Activated CD4-positive, alpha-beta T cell treated with anti-CD3 and anti-CD28 coated beads for 48 hours (primary cell): ENCODE measurements at regions not wholly inside any gene's neighbourhood (a gene's known extent, or its start where the extent isn't known, plus 50 kb on each side); places are given as distances from the start of the nearest gene placed in this dataset.

ENCODE experiments used
- DNase-seq: peaks from one replicate; pipeline ENCODE4 v3.0.0-alpha.2; 2020

DNA sequence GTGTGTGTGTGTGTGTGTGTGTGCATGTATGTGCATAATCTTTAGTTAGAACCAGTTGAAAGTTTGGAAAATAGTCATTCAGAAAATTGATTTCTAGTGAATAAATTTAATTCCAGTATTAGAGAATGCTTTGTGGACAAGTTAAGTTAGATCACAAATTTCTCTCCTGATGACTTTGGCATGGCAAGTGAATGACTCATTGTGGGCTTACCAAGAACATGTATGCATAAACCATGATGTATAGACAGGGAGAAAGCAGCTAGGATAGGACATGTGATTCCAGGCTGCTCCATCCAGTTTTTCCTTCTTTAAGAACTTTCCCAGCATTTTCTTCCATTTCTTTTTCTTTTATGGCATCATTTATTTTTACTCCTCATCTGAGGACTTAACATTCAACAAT, 85.7 kb upstream of the SGCD start:
- DNase-seq, result no peak

DNA sequence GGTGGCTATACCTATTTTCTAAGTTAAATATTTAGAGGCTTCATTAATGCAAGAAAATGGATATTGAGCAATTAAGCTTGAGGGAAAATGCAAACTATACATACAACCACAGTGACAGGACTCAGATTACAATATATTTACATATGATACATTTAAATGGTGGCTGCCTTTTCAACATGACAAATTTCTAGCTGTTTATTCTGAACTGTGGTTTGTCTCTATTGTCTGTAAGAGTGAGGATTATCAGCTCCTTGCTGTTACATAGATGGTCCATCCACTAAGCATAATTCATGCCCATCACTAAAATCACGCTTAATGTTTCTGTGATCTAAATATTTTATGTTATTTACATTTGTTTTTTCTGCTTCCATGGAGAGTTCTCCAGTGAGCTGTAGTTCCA, 81.1 kb upstream of the SGCD start:
- no peak for DNase-seq

DNA sequence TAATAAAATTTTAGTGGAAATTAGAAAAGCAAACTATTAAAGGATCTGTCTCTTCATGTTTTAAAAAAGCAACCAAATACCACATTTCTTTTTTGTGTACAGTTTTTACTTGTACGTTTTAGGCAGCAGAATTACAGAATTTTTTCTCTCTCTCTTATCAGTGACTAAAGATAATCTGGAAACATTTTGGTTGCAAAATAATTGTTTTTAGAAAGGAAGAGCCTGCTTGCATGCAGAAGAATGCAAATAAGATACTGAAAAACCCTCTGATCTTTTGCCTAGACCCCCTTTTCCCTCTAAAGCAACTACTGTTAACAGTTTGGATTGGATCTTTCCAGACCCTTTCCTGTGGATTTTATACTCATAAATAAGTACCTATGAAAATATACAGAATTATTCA, 75.9 kb upstream of the SGCD start:
- no peak for DNase-seq

DNA sequence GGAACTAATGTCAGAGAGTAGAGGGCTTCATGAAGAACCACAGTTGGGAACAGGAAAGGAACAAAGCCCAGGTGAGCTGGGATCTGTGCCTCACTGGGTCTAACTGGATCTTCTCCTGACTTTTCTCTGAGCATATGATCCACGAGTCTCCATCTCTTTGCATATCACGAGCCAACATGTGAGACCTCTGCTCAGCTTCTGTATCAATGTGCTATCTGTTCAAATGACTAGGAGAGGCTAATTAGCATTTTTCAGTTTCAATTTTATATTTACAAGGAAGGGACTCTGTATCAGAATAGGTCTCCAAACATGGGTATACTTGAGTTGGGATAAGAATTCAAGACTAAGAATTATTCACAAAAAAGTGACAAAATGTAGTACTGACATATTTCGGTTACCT, 73.8 kb upstream of the SGCD start:
- DNase-seq, result no peak

DNA sequence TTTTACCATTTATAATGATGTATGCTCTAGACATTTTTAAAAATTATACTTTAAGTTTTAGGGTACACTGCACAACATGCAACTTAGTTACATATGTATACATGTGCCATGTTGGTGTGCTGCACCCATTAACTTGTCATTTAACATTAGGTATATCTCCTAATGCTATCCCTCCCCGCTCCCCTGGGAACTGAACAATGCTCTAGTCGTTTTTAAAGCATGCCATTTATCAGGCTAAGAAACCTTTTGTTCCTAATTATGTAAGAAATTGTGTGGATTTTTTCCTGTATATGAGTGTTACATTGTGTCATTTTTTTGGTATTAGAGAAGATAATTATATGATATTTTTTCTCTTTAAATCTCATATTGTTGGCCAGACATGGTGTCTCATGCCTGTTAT, 72.8 kb upstream of the SGCD start:
- no peak for DNase-seq

DNA sequence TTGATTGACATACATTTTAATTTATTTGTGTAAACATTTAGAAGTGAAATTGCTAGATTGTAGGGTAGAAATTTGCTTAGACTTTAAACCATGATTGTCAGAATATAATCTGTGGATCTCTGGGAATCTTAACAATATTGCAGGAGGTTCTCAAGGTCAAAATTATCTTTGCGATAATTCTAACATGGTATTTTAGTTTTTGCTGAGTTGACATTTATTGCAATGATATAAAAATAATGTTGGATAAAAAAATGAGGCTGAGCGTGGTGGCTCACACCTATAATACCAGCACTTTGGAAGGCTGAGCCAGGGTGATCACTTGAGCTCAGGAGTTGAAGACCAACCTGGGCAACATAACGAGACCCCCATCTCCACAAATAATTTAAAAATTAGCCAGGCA, 70.3 kb upstream of the SGCD start:
- no peak for DNase-seq

DNA sequence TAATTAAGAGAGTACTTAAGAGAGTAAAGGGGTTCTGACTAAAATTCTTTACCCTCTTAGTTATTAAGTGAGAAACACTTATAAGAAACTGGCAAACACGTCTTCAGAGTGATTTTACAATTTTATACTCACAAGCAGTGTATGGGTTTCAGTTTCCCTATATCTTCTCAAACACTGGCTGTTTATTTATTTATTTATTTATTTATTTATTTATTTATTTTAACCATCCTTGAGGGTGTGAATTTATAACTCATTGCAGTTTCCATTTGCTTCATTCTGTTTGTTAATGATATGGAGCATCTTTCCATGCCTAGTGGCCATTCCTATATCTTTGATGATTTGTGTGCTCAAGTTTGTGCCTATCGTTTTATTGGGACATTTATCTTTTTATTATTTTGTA, 68.0 kb upstream of the SGCD start:
- DNase-seq, result no peak

DNA sequence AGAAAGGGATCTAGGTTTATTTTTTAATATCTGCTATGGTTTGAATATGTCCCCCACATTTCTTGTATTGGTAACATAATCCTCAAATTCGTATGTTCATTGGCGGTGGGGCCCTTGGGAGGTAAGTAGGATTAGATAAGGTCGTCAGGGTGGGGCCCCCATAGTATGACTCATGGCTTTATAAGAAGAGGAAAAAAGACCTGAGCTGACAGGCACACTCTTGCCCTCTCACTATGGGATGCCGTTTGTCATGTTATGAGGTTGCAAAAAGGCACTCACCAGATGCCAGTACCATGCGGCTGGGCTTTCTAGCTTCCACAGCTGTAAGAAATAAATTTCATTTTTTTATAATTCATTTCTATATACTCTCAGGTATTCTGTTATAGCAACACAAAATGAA, 67.3 kb upstream of the SGCD start:
- no peak for DNase-seq

DNA sequence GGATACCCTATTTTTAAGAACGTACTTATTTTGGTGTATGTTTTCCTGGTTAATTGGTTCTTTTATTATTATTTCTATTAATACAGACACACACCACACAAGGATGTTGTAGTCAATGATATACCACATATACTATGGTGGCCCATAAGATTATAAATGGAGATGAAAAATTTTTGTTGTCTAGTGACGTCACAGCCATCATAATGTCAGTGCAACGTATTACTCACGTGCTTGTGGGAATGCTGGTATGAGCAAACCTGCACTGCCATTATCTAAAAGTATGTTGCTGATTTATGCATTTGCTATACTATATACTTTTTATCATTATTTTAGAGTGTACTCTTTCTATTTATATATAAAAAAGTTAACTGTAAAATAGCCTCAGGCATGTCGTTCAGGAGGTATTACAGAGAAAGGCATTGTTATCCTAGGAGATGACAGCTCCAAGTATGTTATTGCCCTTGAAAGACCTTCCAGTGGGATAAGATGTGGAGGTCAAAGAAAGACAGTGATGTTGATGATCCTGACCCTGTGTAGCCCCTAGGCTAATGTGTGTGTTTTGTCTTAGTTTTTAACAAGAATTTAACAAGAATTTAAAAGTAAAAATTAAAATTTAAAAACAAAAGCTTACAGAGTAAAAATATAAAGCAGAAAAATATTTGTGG, 65.6 kb upstream of the SGCD start:
- DNase-seq, result no peak

DNA sequence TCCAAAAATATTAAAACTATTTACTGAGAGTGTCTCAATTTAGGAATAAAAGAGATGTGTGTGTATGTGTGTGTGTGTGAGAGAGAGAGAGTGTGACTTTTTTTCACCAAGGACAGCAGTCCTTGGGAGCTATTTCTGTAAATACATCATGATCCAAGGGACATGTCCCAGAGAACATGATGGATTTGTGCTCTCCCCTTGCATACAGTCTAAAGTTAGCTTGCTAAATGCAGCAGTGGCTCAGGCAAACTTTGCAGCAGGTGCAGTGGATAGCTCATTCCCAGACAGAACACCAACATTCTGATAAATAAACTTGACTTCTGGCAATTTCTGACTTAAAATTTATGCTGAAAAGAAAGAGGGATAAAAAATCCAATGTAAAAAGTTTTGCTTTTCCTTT, 55.4 kb upstream of the SGCD start:
- DNase-seq, result no peak

DNA sequence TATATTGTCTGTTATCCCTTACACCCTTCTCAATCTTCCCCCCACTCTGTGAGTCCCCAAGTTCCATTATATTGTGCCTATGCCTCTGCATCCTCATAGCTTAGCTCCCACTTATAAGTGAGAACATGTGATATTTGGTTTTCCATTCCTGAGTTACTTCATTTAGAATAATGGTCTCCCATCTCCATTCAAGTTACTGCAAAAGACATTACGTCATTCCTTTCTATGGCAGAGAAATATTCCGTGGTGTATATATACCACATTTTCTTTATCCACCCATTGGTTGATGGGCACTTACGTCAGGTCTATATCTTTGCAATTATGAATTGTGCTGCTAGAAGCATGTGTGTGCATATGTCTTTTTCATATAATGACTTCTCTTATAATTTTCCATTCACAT, 54.8 kb upstream of the SGCD start:
- no peak for DNase-seq

DNA sequence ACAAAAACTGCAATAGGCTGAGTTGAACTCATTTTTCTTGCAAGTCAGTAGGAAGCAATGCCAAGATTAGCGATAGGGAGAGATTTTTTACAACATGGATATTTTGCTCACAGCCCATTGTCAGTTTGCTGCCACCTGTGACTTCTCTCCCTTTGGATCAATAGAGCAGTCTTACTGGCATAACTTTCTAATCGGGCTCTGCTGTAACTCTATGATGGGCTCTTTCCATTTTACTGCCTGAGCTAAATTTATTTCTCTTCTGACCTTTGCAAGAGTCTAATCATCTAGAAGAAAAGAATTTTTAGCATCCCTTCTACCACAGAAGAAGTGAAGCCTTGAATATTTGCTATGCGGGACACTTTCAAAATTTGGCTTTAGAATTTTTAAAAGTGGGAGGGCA, 53.6 kb upstream of the SGCD start:
- DNase-seq, result no peak

DNA sequence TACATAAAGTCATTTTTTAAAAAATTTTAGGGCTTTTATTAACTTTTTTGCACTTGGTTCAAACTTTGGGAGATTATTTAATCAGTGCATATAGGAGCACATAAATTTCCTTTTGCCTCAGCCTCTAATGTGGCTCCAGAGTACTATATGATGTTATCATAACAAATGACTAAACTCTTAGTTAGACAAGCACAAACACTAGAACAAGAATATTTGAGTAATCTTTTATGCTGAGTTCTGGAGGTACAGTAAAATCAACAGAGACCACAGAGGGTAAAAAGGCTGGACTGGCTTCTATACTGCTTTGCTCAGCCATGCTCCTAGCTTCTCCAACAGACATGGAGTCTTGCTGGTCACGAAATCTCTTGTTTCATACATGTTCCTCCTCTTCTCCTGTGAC, 52.5 kb upstream of the SGCD start:
- no peak for DNase-seq
